NCI-H1436 treated with DMSO at 0.1 percent for 48 hours (cell line): ENCODE measurements at regions not wholly inside any gene's neighbourhood (a gene's known extent, or its start where the extent isn't known, plus 50 kb on each side); places are given as distances from the start of the nearest gene placed in this dataset.
"Not testable (repeated sequence)": the region's sequence is repeated elsewhere in the genome, so short reads cannot be mapped to it uniquely, and the experiment has no call there.

Source experiments
- DNase-seq: peaks from one replicate; lab custom pipeline; 2025; lab: John Stamatoyannopoulos, UW

GRCh38 chr16:50497592-50497991, 50.6 kb upstream of the NKD1 start:
- DNase-seq, result no peak

GRCh38 chr16:50496990-50497389, 51.2 kb upstream of the NKD1 start:
- DNase-seq, result no peak

DNA sequence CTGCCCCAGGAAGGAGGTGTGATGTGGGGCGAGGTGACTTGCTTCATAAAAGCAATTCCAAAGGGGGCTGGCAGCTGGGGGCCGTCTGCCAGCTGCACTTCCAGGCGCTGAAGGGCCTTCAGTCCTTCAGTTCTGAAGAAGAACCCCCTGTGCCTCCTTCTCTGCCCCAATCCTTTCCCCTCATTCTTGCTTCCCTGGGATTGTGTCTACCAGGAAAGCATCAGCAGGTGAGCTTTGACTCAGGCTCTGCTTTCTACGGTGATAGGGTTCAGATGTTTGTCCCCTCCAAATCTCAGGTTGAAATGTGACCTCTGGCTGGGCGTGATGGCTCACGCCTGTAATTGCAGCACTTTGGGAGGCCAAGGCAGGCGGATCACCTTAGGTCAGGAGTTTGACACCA, 52.5 kb upstream of the NKD1 start:
- DNase-seq, result no peak

DNA sequence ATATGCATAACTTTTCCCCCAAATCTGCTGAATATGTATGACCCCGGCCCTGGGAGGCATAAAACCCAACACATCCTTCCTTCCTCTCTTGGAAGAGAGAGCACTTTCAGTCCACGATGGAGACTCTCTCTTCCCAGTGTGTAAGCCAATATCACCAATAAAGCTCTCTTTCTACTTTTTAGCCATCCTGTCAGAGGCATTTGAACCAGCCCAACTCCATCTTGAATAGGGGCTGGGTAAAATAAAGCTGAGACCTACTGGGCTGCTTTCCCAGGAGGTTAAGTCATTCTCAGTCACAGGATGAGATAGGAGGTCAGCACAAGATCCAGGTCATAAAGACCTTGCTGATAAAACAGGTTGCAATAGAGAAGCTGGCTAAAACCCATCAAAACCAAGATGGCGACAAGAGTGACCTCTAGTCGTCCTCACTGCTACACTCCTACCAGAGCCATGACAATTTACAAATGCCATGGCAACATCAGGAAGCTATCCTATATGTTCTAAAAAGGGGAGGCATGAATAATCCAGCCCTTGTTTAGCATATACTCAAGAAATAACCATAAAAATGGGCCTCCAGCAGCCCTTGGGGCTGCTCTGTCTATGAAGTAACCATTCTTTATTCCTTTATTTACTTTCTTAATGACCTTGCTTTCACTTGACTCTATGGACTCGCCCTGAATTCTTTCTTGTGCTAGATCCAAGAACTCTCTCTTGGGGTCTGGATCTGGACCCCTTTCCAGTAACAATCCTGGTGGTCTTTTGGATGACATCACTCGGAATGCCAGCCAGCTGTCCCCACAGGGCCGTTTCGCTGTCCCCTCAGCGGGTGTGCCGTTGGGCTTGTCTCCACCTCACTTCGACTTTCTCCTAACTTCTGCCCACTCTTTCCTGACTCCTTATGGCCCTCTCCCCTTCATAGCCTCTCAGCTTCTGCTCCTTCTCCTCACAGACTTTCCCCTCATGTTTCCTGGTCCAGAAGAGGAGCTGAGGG, 53.4 kb upstream of the NKD1 start:
- no peak for DNase-seq

GRCh38 chr16:50491516-50491915, 56.7 kb upstream of the NKD1 start:
- DNase-seq, result no peak

- DNase-seq, result no peak
These were observed 57.4 kb upstream of the NKD1 start for GRCh38 chr16:50490828-50491227.

GRCh38 chr16:50489182-50489581, 59.0 kb upstream of the NKD1 start:
- DNase-seq, result no peak

- DNase-seq, result no peak
These were observed 60.7 kb upstream of the NKD1 start for GRCh38 chr16:50487528-50487927.

- DNase-seq, result not testable (repeated sequence)
These were observed 62.0 kb upstream of the NKD1 start for GRCh38 chr16:50486162-50486561.

- DNase-seq, result no peak
These were observed 63.0 kb upstream of the NKD1 start for GRCh38 chr16:50485232-50485631.

GRCh38 chr16:50482271-50482670, 65.9 kb upstream of the NKD1 start:
- no peak for DNase-seq

DNA sequence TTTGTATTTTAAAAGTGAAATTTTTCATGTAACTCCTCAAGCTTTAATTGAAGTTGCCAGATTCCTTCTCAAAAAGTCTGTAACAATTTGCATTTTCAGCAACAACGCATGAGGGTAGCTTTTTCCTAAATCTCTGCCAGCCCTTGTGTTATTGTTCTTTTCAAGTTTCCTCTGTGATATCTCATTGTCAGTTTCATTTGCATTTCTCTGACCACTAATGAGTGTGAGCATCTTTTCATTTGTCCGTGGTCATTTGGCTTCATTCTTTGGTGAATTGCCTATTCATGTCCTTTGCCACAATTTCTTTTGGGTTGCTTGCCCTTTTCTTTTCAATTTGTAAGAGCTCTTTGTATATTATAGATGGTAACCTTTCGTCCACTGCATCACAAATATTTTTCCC, 68.0 kb upstream of the NKD1 start:
- DNase-seq, result no peak

GRCh38 chr16:50479771-50480170, 68.4 kb upstream of the NKD1 start:
- DNase-seq, result no peak

GRCh38 chr16:50478773-50479149, 69.4 kb upstream of the NKD1 start:
- DNase-seq, result peak; percentile 19

GRCh38 chr16:50478075-50478772, 70.0 kb upstream of the NKD1 start:
- DNase-seq, result no peak

GRCh38 chr16:50476486-50477255, 71.5 kb upstream of the NKD1 start:
- DNase-seq, result no peak

GRCh38 chr16:50475170-50475569, 73.0 kb upstream of the NKD1 start:
- DNase-seq, result no peak

GRCh38 chr16:50474138-50474537, 74.1 kb upstream of the NKD1 start:
- DNase-seq, result no peak

- DNase-seq, result no peak
These were observed 74.7 kb upstream of the NKD1 start for GRCh38 chr16:50473356-50473945.

- DNase-seq, result no peak
These were observed 75.7 kb upstream of the NKD1 start for GRCh38 chr16:50472472-50472871.

- no peak for DNase-seq
These were observed 77.5 kb upstream of the NKD1 start for GRCh38 chr16:50470687-50471086.

DNA sequence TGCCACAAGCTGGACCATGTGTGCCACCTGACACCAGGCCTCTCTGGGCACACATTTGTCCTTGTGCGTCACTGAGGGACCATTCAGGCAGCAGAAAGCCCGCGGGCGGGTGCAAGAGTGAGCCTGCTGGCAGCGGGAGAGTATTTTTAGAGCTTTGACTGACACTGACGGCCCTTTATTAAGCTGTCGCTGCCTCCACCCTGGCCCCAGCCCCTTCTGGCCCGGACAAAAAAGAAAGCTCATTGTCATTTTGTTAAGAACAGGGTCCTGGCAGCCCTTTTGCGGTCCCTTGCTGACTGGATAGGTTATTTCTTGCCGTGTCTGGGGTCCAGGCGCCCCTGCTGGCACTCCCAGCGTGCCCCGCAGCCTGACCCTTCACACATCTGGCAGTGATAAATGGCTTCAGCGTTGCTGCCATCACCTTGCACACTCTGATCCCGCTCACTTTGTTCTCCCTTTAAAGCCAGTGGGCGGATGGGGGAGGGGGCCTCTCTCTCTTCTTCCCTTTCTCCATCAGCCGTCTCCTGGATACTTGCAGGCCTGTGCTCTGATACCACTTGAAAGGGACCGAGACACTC, 78.4 kb upstream of the NKD1 start:
- no peak for DNase-seq
